ENCODE measurements at regions not wholly inside any gene's neighbourhood (a gene's known extent, or its start where the extent isn't known, plus 50 kb on each side); places are given as distances from the start of the nearest gene placed in this dataset.

DNA sequence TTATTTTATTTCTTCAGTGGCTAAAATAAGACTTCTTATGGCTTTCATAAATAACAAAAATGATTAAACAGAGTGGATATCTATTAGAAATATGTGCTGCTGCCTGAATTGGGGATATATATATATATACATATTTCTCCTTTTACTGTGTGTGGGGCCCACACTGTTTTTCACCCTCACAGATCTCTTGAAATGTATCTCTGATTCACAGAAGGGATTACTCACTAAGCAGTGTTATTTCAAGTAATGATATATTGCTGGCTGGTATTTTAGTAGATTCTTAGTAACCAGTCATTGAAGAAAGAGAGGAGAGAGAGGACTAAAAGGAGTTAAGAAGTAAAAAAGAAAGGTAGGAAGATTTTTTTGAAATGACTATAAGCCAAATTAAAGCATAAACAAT lies 308.6 kb upstream of the NRP1 start:
- DNase-seq: no peak

DNA sequence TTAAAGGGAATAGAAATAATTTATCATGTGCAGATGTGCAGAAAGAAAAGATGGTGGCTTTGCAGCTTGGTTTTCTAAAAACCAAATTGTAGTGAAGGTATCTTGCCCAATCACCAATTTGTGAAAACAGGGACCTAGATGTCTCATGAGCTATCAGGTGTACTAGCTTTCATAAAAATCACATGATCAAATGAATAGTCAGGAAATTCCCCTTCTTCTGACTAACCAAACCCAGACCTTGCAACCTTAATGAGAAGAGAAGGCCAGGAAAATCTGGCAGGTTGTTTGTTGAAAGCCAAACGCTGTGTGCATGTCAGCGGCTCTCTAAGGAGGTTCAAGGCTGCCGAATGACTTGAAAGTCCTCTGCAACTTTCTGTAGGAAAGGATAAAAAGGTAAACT lies 304.4 kb upstream of the NRP1 start:
- DNase-seq: no peak

DNA sequence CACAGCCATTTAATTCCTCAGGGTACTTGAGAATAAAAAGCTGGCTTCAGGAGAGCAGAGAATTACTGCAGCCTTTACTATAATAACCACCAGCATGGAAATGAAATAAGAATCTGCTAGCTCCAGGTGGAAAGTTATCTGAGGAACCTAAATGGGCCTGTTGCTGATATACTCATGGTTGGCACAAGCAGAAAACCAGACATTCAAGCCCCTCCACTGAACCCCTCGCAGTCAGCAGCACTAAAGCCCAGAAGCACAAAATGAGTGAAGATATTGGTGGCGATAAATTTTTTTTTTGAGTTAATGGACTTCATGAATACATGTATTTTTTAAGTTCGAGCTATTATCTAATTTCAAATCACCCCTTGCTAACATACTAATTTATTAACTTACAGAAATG lies 303.9 kb upstream of the NRP1 start:
- DNase-seq: no peak

DNA sequence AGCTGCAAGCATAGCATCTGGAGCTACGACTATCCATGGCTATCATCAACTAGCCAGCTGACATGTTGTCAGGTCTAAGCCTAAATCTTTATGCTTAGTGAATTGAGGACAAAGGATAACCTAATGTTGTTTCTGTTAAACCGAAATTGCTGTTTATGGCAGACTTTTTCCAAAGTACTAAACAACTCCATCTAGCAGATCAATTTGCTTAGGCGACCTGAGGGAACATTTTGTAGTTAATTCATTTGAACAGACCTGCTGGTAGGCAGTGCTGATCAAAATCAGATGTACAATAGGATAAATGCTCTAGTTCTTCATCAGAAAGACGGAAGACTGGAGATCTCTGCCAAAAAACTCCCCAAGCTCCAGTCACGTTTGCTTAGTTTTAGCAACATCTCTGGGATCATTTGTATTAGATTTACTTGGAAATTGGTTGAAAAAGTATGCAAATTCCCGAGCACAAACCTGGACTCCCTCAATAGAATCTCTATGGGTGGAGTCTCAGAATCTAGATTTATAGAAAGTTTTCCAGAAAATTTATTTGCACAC lies 301.6 kb upstream of the NRP1 start:
- DNase-seq: no peak

DNA sequence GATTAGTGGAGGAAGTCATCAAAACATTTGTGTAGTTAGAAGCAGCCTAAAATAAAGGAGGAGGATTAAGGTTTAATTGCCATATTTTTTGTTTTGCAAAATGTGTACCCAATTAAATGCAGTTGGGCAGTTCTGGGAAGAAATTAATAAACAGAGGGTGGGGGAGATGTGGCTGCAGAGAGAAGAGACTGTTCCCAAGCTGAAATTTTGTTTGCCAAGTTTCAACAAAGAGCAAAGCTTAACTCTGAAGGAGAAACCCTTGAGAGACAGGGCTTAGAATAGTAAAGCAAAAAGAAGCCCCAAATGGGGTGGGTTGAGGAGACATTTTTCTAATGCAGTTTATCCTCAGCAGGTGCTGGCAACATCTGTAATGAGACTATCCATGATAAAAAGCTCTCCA lies 298.0 kb upstream of the NRP1 start:
- no peak for DNase-seq

DNA sequence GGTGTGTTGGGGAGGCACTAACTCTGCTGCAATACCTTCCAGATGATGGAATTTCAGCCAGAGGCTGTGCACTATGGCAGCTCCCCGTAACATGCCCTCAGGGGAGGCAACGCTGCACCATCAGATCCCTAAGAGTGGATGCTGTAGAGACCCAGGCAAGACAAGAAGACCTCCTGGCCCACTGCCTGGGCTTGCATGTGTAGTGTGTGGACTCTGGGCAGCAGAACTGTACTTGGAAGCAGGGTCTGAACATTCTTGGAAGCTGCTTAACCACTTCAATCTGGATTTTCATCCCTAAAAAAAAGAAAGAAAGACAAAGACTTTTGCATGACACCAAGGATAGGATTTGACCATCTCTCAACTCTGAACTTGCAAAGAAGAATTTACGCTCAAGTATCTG lies 297.5 kb upstream of the NRP1 start:
- DNase-seq: no peak

DNA sequence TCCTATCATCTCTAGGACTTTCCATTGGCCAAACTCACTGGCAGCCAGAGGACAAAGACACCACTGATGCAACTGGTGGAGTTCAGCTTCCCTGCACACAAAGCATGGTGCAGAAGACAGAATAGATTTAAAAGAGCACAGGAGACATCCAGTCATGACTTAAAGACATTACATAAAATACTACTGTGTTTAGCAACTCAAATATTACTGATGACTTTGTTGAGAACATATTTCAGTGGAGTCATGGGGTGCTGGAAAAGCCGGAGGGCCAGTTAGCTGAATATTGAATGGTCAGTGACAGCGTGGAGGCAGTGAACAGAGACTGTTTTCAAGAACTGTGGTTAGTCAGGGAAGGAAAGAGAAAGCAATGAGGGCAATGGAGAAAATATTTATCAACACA lies 296.3 kb upstream of the NRP1 start:
- no peak for DNase-seq

DNA sequence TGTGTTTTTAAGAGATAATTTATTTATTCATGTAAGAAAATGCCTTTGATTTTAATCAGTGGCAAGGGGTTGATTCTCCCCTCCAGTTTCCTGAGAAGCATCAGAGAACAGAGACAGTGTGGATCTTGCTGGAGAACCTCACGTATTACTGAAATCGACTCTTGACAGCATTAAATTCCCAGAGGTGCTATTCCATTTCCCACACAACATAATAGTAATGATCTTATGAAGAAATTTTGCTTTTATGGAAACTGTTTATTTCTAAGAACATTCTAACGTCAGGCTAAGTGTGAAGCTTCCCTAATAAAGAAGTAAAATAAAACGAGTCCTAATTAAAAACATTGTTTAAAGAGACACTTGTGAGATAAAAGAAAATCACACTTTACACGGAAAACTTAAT lies 293.1 kb upstream of the NRP1 start:
- no peak for DNase-seq

DNA sequence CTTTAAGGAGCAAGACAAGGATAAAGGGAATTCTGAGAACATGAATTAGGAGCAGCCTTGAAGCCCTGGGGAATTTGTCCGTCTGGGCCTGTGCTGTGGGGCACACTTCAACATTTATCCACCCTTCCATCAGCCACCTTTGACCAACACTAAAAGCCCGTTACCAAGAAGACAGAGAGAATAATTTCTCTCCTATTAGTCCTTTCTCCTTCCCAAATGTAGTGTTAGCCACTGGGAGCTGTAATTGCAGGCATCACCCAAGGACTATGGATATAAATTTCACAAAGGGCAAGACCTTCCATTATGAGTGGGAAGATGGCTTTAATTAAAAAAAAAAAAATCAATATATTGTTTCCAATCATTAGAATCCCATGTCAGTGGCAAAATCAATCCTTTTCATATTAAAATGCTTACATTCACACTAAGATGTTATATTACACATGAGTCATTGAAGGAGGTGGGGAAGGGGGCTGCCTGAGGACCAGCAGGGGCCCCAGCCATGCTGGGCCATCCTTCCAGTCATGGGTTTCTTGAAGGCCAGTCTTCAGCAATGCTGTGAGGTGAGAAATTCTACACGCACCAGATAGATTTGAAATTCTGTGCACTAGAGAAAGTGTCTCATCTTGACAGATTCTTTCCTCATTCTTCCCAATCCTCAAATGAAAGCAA lies 292.5 kb upstream of the NRP1 start:
- no peak for DNase-seq

DNA sequence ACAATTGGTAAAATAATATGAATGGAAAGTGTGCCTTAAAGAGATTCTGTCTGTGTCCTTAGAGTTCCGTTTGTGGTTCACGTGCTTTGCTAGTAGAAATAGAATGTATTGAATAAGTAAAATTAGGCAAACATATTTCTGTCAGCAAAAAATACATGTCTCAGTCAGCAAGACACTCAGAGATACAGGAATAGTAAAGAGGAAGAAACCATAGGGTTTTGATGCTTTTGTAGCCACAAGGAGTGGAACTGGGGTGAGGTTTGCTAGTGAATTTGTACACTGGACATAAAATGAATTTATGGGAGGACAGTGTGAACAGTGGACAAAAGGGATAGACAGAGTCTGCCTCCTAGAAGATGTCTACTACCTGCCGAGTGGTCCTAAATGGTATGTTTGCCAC lies 289.2 kb upstream of the NRP1 start:
- DNase-seq: no peak

DNA sequence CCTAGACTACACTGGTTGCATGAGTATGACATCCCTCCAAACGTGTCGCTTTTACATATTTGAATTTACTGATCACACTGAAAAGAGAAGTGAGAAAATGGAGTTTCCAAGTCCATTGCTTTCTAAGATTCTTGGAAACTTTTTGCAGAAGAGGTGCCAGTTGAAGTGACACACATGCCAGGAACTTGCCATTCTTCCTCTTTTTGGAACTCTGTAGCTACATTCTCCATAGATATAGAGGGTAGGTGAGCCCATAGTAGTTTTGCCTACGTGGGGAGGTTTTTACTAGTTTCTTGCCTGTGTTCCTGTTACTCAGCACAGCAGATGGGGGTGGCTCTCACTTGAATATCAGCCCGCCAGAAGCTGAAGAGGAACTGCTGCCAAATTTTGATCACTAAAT lies 286.6 kb upstream of the NRP1 start:
- DNase-seq: no peak

DNA sequence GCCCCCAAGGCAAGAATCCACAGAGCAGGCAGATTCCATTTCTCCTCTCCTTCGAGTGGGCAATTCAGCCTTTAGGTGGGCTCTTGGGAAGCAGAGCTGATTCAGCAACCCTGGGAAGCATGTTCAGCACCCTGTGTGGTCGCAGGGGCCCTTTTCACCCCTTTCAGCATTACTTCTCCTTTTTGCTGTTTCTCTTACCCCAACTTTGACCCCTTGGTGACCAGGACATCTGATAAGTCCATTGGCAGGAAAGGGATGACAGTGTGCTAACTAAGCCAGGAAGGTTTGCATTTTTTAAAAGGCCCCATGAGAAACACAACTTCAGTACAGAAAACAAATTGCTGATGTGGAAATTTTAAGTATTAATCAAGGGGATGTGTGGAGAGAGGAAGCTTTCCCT lies 283.7 kb upstream of the NRP1 start:
- no peak for DNase-seq

DNA sequence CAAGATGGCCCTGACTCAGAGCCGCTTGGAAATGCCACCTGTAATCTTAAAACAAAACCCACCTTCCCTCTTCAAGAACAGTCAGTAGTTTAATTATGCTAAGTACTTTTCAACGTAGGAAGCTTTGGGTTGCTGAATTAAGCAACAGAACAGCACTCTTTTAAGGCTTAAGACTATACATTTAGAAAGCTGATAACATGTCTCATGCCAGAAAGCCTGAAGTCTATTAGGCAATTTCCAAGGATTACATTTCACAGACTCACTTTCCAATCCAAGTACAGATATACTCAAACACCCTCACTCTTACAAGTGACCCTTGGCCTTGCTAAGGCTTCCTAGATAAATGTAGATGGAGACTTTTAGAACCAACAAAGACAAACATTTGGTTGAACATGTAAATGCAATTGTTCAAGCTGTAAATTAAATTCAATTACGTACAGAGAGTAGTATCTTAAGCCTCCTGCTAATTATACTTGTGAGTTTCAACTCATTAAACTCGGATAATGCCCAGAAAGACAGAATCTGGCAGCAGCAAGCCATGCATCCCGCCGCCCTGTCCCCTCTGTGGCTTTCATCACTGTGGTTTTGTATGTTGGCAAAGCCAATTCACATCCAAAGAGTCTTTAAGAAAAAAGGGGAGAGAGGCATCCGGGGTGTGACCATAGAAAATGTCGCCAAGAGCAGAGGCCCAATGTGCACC lies 283.1 kb upstream of the NRP1 start:
- DNase-seq: no peak

DNA sequence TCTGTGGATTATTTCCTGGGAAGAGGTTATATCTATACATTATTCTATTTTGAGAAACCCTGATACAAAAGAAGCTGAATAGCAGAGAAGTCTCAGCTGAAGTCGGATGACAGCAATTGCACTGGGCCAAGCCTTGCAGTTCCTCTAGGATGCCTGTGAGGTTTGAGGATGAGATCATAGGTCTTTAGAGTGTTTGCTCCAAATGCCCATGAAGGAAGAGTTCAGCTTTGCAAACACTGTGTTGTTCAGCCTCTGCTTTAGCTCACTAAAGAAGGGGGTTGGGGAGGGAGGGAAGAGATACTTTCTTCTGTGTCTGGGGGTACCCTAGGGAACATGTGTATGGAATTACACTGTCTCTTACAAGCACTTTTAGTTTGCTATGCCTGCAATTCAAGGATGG lies 282.5 kb upstream of the NRP1 start:
- no peak for DNase-seq

DNA sequence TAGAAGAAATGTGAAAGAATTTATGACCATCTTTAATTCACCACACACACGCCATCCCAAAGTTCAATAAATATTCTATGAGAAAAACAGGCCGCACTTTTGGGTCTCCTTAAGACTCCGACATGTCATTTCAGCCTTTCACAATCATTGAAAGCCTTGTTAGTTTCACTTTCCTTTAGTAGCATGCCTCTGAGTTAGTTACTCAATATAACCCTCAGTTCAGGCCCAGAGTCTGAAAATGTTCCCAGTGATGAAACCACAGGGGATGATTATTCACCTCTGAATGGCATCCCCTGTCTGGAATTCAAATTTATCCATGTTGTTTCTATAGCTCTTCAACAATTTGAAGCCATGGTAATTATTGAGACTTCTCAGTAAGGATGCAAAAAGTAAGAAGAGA lies 278.1 kb upstream of the NRP1 start:
- DNase-seq: no peak

DNA sequence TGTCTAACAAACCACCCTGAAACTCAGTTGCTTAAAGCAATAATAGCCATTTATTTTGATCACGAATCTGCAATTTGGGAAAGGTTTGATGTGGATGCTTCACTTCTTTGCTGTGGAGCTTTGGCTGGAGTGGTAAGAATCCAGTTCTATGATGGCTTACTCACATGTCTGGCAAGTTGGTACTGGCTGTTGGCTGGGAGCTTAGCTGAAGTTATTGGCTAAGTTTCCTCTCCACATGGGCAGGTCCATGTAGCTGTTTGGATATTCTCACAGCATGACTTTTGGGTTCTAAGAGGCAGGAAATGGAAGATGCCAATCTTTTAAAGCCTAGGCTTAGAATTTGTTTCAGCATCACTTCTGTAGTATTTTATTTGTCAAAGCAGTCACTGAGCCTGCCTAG lies 277.6 kb upstream of the NRP1 start:
- DNase-seq: no peak

DNA sequence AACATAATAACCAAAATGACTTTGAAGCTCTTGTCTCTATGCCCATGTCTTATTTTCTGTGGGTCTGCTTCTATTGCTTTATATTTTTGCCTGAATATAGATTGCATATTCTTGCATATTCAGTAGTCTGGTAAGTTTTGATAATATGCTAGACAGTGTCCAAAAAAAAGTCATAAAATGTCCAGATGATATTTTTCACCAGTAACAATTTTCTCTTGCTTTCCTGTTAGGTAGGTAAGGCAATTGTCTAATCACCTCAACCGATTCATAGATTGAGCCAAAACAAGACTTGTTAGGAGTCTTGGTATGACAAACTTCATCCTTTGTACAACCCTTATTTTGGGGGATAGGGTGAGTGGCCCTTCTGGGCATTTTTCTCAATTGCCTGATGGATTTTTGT lies 277.0 kb upstream of the NRP1 start:
- DNase-seq: no peak

DNA sequence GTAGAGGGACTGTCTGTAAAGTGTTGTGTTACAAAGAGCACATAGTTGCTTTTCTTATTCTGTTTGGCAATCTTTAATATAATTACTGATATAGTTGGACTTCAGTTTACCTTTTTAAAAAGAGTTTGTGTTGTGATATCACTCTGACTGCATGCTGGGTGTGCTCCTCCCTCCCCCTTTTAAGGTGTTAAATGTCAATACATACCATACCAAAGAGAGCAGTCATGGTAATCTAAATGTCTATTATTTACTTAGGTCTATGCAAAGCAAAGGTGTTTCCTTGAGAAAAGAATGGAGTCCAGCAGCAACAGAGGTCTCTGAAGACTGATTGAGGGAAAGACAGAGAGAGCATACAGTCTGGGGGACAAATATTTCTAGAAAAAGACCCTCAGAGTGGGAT lies 275.1 kb upstream of the NRP1 start:
- no peak for DNase-seq

DNA sequence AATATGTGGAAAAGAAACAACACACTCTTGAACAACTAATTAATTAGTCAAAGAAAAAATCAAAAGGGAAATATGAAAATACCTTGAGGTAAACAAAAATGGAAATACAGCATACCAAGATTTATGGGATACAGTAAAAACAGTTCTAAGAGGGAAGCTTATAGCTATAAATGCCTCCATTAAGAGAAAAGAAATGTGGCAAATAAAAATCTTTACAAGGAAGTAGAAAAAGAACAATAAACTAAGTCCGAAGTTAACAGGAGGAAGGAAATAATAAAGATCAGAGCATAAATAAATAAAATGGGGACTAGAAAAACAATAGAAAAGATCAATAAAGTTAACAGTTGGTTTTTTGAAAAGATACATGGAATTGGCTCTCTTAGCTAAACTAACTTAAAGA lies 267.8 kb upstream of the NRP1 start:
- DNase-seq: no peak

DNA sequence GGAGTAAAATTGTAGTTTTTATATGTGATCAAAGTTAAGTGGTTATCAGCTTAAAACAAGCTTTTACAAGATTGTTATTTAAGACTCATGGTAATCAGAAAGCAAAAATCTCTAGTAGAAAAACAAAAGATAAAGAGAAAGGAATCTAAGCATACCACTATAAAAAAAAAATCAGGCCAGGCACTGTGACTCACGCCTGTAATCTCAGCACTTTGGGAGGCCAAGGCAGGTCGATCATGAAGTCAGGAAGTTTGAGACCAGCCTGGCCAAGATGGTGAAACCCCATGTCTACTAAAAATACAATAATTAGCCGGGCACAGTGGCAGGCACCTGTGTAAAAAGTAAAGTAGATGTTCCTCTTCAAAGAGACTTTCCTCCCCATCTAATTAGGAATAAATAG lies 265.9 kb upstream of the NRP1 start:
- DNase-seq: no peak

DNA sequence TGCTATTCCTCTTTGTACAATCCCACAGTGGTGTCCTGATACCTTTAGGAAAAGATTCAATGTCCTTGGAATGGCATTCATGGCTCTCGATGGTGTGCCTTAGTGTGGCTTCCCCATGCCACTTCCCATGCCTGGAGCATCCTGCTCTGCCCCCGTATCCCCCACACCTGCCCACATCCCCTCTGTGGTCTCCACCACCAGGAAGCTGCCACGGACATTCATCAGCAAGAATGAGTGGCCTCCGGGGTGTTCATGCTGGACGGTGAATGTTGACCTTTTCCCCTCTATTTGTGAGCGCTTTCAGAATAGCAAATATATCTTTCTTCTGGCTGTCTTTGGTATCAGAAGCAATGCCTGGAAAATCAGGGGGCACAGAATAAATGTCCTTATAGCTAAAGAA lies 262.0 kb upstream of the NRP1 start:
- DNase-seq: no peak

DNA sequence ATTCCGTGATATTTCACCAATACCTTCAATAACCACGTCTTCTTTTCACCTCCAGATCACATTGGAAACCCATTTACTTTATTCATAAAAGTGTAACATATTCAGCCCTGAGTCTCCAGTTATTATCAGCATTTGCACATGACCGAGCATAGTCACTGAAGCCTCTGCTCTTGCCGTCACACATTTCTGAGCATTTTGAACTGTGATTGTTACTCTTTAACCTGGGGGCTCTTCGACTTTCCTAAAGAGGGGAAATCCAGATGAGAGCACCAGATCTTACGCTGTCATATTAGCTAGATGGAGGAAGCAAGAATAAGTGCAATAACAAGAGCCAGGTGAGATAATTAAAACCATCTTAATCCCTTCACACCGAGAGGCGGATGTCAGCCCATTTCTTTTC lies 260.0 kb upstream of the NRP1 start:
- DNase-seq: no peak

DNA sequence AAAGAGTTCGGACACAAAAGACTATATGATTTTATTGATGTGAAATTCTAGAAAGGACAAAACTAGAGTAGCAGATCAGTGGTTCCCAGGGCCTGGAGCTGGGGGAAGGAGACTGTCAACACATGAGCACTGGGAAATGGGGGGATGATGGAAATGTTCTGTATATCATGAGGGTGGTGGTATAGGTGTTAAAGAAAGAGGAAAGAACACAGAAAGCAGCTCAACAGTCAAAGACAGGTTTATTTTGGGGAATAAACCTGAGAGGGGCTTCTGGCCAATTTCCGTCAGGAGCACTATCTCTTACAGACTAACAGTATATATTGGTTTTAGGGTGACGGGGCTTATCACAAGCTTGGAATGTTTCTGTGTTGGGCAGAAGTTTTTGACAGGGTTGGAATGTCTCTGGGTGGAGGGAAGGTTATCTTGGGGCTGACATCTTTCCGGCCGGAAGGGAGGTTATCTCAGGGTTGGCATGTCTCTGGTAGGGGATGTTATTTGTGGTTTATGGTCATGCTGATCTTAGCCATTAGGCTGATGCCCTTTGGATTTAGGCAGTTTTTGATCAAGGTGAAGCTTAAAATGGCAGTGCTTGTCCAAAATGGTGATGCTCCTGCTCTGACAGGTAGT lies 254.6 kb upstream of the NRP1 start:
- no peak for DNase-seq

DNA sequence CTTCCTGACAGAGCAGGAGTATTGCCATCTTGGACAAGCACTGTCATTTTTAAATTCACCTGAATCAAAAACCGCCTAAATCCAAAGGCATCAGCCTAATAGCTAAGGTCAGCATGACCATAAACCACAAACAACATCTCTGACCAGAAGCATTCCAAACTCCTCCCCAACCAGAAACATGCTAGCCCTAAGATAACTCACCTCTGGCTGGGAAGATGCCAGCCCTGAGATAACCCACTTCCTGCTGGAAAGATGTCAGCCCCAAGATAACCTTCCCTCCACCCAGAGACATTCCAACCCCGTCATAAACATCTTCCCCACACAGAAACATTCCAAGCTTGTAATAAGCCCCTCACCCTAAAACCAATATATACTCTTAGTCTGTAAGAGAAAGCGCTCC lies 250.1 kb upstream of the NRP1 start:
- peak; percentile 71 for DNase-seq

DNA sequence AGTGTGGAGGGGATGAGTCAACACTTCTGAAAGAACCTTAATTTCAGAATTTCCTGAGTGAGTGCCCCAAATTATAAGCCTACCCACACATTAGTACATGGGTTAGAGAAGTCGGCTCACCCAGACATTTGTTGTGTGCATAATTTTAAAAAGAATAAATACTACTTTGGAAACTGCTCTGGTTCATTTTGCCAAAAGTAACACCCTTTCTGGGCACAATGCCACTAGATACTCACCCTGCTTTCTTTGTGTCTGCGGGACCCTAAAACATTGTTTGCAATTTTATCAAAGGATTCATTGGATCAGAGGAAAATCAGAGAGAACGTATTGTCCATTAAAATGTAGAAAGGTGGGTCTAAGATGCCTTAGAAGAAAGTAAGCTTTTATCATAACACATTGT lies 245.5 kb upstream of the NRP1 start:
- no peak for DNase-seq
